HG03439 (cell line): ENCODE measurements at regions not wholly inside any gene's neighbourhood (a gene's known extent, or its start where the extent isn't known, plus 50 kb on each side); places are given as distances from the start of the nearest gene placed in this dataset.
"Not testable (repeated sequence)": the region's sequence is repeated elsewhere in the genome, so short reads cannot be mapped to it uniquely, and the experiment has no call there.

ENCODE experiments used
- ATAC-seq: cut with Tn5 transposase; IDR thresholded peaks from one replicate; pipeline ENCODE4 v1.9.1; 2021; ENCODE audit warnings: mild to moderate bottlenecking, moderate library complexity; ENCODE audit not compliant: unreplicated experiment

GRCh38 chr4:189547559-189547958 is 393.1 kb upstream of the FRG1 start:
- no peak for ATAC-seq

- ATAC-seq, result no peak
Measured at GRCh38 chr4:189548484-189549125, 392.1 kb upstream of the FRG1 start.

GRCh38 chr4:189551931-189552670 is 388.6 kb upstream of the FRG1 start:
- not testable (repeated sequence) for ATAC-seq

GRCh38 chr4:189560605-189561004 is 380.1 kb upstream of the FRG1 start:
- not testable (repeated sequence) for ATAC-seq

GRCh38 chr4:189563751-189564150 is 376.9 kb upstream of the FRG1 start:
- ATAC-seq, result not testable (repeated sequence)

GRCh38 chr4:189566271-189566670 is 374.4 kb upstream of the FRG1 start:
- ATAC-seq, result not testable (repeated sequence)

GRCh38 chr4:189566900-189567299 is 373.8 kb upstream of the FRG1 start:
- ATAC-seq, result not testable (repeated sequence)

- not testable (repeated sequence) for ATAC-seq
Measured at GRCh38 chr4:189579645-189580044, 361.0 kb upstream of the FRG1 start.

GRCh38 chr4:189586908-189587632 is 353.6 kb upstream of the FRG1 start:
- not testable (repeated sequence) for ATAC-seq

- not testable (repeated sequence) for ATAC-seq
Measured at GRCh38 chr4:189589201-189589600, 351.5 kb upstream of the FRG1 start.

GRCh38 chr4:189592890-189593289 is 347.8 kb upstream of the FRG1 start:
- ATAC-seq, result no peak

- ATAC-seq, result no peak
Measured at GRCh38 chr4:189597341-189597740, 343.3 kb upstream of the FRG1 start.

GRCh38 chr4:189600264-189600663 is 340.4 kb upstream of the FRG1 start:
- no peak for ATAC-seq

- ATAC-seq, result no peak
Measured at GRCh38 chr4:189600718-189601435, 339.8 kb upstream of the FRG1 start.

- ATAC-seq, result not testable (repeated sequence)
Measured at GRCh38 chr4:189602827-189603226, 337.8 kb upstream of the FRG1 start.

- ATAC-seq, result not testable (repeated sequence)
Measured at GRCh38 chr4:189610571-189610970, 330.1 kb upstream of the FRG1 start.

- ATAC-seq, result no peak
Measured at GRCh38 chr4:189613207-189613606, 327.5 kb upstream of the FRG1 start.

GRCh38 chr4:189615217-189615663 is 325.4 kb upstream of the FRG1 start:
- ATAC-seq, result no peak

- not testable (repeated sequence) for ATAC-seq
Measured at GRCh38 chr4:189617741-189618140, 322.9 kb upstream of the FRG1 start.

GRCh38 chr4:189619441-189620250 is 321.0 kb upstream of the FRG1 start:
- not testable (repeated sequence) for ATAC-seq
